Psoas muscle (tissue), 7 donors: ENCODE measurements at regions not wholly inside any gene's neighbourhood (a gene's known extent, or its start where the extent isn't known, plus 50 kb on each side); places are given as distances from the start of the nearest gene placed in this dataset.

ENCODE experiments used
- ATAC-seq, 4 donors: fragments of 200-7000 bp; cut with Tn5 transposase; one replicate each; pipeline ENCODE4 v1.9.1; 2020; ENCODE audit warnings: moderate library complexity in 3 of 4, mild to moderate bottlenecking in 2 of 4
- DNase-seq, 2 donors: peaks; one replicate each; pipeline ENCODE4 v3.0.0-alpha.2; 2020
- H3K27ac ChIP-seq: fragments of 200-600 bp; one replicate; pipeline ENCODE4 v1.8.0; 2022
- H3K27me3 ChIP-seq, 3 donors: fragments of 200-600 bp in 1 of 3; one replicate each; pipeline versions ENCODE4 v1.6.1 to v1.8.0; 2013 to 2022; ENCODE audit warnings: low read length in 2 of 3, mild to moderate bottlenecking in 2 of 3, moderate library complexity in 1 of 3; ENCODE audit not compliant: insufficient read depth in 3 of 3
- H3K36me3 ChIP-seq, 2 donors: fragments of 200-600 bp in 1 of 2; one replicate each; pipeline versions ENCODE4 v1.6.1 to v1.8.0; 2013 to 2022; ENCODE audit warnings: low read depth in 1 of 2, mild to moderate bottlenecking in 1 of 2, moderate library complexity in 1 of 2; ENCODE audit not compliant: insufficient read depth in 1 of 2
- H3K4me1 ChIP-seq: fragments of 200-600 bp; one replicate; pipeline ENCODE4 v1.8.0; 2022
- H3K4me3 ChIP-seq: fragments of 200-600 bp; one replicate; pipeline ENCODE4 v1.8.0; 2022; ENCODE audit warnings: mild to moderate bottlenecking
- H3K9me3 ChIP-seq: fragments of 200-600 bp; one replicate; pipeline ENCODE4 v1.8.0; 2022
- CTCF ChIP-seq: fragments of 200-600 bp; IDR thresholded peaks from one replicate; pipeline ENCODE4 v1.8.0; 2022; ENCODE audit warnings: antibody characterized with exemption
- WGBS, 3 donors: extraction: QIAGEN DNeasy Blood & Tissue Kit; methylation state at CpG; one replicate each; pipeline versions ENCODE4 v1.1.6 to v1.1.7; 2013; 5-methylcytosine and 5-hydroxymethylcytosine counted together
- intact Hi-C, 2 donors: fragments of 100-400 bp; cut with DNase I; formaldehyde crosslinking; loops; one replicate each; pipeline versions ENCODE4 v1.11.0 to v1.14.2; 2022
- donor health status: healthy with polysubstance abuse.
- donor health status: DM: no; HTN: no; CAD: no; lungs with moderate emphysema.
- donor health status: Bipolar disorder and iron deficiency.
- donor health status: healthy.
- donor health status: DM: yes; HTN: yes; CAD: no.
- donor health status: DM: no; HTN: no; CAD: no.
- donor health status: DM: yes; HTN: yes; CAD: no.

DNA sequence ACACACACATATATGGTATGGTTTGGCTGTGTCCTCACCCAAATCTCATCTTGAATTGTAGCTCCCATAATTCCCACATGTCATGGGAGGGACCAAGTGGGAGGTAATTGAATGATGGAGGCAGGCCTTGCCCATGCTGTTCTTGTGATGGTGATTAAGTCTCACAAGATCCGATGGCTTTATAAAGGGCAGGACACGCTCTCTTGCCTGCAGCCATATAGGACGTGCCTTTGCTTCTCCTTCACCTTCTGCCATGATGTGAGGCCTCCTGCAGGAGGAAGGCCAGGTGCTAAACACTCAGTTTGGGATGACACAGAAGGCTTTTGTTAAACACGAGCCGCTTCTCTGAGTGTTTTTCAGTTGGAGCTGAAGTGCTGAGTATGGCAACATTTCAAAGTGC lies 205.3 kb upstream of the KLF6 start:
- no peaks in the 10 kb centered on the region for H3K27me3 ChIP-seq
- TF ChIP-seq CTCF, result no peak
- no peaks in the 10 kb centered on the region for H3K4me1 ChIP-seq
- ATAC-seq (no peak), DNase-seq (no peak)
- no peaks in the 10 kb centered on the region for H3K36me3 ChIP-seq
- H3K4me3 ChIP-seq, result no peak overlapping the region
- 91 to 94% (median 92%) methylated on average over 5 of the region's 5 CpGs for WGBS, 3 donors
- no peak overlapping the region for H3K27ac ChIP-seq
- intact Hi-C loops, result no loop called here
- no peaks in the 10 kb centered on the region for H3K9me3 ChIP-seq

DNA sequence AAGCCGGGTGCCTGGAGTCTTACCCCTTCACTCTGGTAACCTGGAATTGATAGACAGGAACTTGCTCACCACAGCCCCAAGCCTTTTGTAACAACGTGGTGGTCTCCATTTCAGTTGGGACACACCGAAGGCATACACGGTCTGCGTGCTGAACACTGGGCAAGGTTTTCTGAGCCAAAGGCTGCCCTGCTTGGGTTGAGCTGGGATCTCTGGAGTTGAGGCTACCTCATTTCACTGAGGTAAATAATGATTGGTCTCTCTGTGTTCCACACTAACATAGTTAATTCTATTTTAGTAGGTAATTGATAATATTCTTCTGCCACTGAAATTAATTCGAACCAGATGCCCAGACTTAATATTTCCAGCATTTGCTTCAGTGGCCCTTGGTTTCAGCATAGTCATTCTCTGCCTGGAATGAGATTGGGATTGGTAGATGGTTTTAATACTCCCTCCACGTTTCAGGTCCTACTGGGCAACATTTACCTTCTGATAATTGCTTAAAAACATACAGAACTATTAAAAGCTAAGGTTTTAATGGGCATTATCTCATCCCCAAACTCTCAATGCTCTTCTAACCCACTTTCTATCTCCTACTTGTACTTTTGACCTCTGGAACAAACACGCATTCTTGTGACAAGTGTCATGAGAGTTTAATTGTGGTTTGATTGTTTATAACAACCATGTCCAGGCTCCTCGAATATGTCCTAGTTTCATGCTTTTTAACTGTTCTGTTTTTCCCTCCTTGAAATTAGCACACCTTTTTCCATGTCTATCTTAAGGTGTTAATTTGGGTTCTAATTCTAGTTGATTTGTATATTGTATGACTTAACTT lies 202.3 kb upstream of the KLF6 start:
- H3K36me3 ChIP-seq, result no peaks in the 10 kb centered on the region
- 53 to 70% (median 56%) methylated on average over 9 of the region's 9 CpGs for WGBS, 3 donors
- no peaks in the 10 kb centered on the region for H3K4me1 ChIP-seq
- no peak overlapping the region for H3K27ac ChIP-seq
- TF ChIP-seq CTCF, result no peak
- no peak overlapping the region for H3K4me3 ChIP-seq
- no peaks in the 10 kb centered on the region for H3K9me3 ChIP-seq
- no peak for ATAC-seq
- intact Hi-C loops, result no loop called here
- H3K27me3 ChIP-seq, result no peaks in the 10 kb centered on the region
- no peak for DNase-seq

DNA sequence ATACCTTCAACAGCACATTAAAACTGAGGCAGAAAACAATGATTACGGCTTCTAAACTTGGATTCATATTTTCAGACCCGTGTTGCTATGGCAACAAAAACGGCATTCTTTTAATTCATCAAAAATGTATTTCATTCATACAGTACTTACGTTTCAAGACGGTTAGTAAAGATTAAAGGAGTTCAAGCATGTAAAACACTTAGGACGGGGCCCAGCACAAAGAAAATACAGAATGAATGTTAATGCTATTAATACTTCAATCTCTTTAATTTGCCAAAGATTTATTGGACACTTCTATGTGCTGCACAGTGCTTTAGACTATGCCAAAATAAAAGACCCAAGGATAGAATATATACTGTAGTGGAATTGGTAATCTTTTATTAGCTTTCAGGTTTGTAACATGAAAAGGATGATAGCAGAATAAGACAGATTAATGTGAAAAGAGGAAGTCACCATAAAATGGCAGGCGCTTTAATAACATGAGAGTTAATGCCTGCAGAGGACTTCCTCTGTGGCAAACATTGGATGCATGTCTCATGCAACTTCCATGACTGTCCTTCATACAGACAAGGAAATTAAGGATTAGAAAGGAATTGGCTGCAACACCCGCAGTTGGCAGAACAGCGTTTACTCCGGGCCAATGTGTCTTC lies 201.6 kb upstream of the KLF6 start:
- intact Hi-C loops, result no loop called here
- Histone ChIP-seq H3K36me3 (no peaks in the 10 kb centered on the region), H3K27me3 (no peaks in the 10 kb centered on the region), H3K9me3 (no peaks in the 10 kb centered on the region), H3K27ac (no peak overlapping the region), H3K4me3 (no peak overlapping the region), H3K4me1 (no peaks in the 10 kb centered on the region)
- 64 to 68% (median 68%) methylated on average over 10 of the region's 10 CpGs for WGBS, 3 donors
- TF ChIP-seq CTCF, result no peak
- no peak for DNase-seq
- ATAC-seq, result no peak

DNA sequence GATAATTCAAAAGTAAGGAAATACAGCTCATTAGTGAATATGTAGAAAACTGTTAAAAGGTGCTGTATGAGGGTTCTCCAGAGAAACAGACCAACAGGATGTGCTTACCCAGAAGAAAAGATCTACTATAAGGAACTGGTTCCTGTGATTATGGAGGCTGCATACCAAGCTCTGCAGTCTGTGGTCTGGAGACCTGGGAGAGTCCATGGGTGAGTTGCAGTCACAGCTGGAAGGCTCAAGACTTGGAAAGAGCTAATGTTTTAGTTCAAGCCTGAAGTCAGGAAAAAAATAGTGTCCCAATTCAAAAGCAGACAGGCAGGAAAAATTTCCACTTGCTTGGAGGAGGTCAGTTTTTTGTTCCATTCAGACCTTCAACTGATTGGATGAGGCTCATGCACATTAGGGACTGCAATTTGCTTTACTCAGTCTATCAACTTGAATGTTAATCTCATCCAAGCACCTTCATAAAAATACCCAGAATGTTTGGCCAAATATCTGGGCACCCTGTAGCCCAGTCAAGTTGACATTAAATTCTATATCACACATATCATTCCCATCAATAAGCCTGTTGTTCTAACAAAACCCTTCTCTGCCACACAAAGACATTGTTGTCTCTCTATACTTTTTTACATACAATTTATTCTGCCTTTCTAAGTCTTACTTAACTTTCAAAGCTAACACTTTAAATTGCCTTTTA lies 197.9 kb upstream of the KLF6 start:
- Histone ChIP-seq H3K27ac (no peak overlapping the region), H3K4me3 (no peak overlapping the region), H3K27me3 (no peaks in the 10 kb centered on the region), H3K4me1 (no peaks in the 10 kb centered on the region), H3K36me3 (no peaks in the 10 kb centered on the region), H3K9me3 (no peaks in the 10 kb centered on the region)
- no peak for TF ChIP-seq CTCF
- intact Hi-C loops, result no loop called here
- ATAC-seq, result no peak
- no peak for DNase-seq
